Prostate gland (tissue), 2 donors: ENCODE measurements at regions not wholly inside any gene's neighbourhood (a gene's known extent, or its start where the extent isn't known, plus 50 kb on each side); places are given as distances from the start of the nearest gene placed in this dataset.

ENCODE experiments used
- POLR2A ChIP-seq: fragments of 450-650 bp; IDR thresholded peaks from one replicate; pipeline ENCODE4 v1.6.1; 2016; ENCODE audit warnings: antibody characterized with exemption, mild to moderate bottlenecking
- POLR2AphosphoS5 ChIP-seq: sonication (generic); formaldehyde crosslinking; IDR thresholded peaks from one replicate; pipeline ENCODE4 v1.6.1; 2017; ENCODE audit warnings: antibody characterized with exemption
- TF ChIP-seq, protein P1 (sequence below), 4 experiments: fragments of 200-600 bp in 2 of 4; fragments of 450-650 bp in 2 of 4; sonication (generic) in 2 of 4; IDR thresholded peaks; 1 replicate in 3 of 4; 2 replicates in 1 of 4; pipeline ENCODE4 v1.5.1; 2016 to 2019; ENCODE audit warnings: antibody characterized with exemption in 4 of 4, mild to moderate bottlenecking in 2 of 4, moderate library complexity in 2 of 4

DNA sequence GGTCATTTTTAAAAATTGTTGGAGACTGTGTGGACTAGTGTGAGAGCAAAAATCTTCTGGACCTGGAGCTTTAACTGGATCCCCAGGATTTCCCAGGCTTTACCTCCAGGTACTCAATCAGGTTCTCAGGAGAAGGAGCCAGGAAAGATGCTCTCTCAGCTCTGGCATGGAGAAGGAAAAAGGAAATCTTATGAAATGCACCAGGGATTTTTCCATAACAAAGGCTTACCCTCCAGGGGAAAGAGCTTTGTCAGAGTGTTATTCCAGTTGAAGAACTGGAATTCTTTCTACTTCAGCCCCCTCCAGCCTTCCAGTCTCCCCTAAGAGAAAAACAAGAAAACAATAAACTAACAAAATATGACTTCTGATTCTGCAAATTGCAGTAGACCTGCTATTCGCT, 436.7 kb upstream of the ANKRD30A start:
- TF ChIP-seq, protein P1, sequence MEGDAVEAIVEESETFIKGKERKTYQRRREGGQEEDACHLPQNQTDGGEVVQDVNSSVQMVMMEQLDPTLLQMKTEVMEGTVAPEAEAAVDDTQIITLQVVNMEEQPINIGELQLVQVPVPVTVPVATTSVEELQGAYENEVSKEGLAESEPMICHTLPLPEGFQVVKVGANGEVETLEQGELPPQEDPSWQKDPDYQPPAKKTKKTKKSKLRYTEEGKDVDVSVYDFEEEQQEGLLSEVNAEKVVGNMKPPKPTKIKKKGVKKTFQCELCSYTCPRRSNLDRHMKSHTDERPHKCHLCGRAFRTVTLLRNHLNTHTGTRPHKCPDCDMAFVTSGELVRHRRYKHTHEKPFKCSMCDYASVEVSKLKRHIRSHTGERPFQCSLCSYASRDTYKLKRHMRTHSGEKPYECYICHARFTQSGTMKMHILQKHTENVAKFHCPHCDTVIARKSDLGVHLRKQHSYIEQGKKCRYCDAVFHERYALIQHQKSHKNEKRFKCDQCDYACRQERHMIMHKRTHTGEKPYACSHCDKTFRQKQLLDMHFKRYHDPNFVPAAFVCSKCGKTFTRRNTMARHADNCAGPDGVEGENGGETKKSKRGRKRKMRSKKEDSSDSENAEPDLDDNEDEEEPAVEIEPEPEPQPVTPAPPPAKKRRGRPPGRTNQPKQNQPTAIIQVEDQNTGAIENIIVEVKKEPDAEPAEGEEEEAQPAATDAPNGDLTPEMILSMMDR (IDR thresholded peaks at IDR 0.05), result no peak
- TF ChIP-seq POLR2A (no peak), POLR2AphosphoS5 (no peak)
